HG02884 (cell line): ENCODE measurements at regions not wholly inside any gene's neighbourhood (a gene's known extent, or its start where the extent isn't known, plus 50 kb on each side); places are given as distances from the start of the nearest gene placed in this dataset.

ENCODE experiments used
- ATAC-seq: cut with Tn5 transposase; IDR thresholded peaks from one replicate; pipeline ENCODE4 v1.9.1; 2021; ENCODE audit warnings: mild to moderate bottlenecking, moderate library complexity; ENCODE audit not compliant: unreplicated experiment

- ATAC-seq: no peak
Measured at GRCh38 chr10:28810057-28810870, 132.9 kb downstream of the BAMBI start.

- ATAC-seq: no peak
Measured at GRCh38 chr10:28811639-28812349, 134.5 kb downstream of the BAMBI start.

GRCh38 chr10:28812384-28813372 lies 135.4 kb downstream of the BAMBI start:
- no peak for ATAC-seq

GRCh38 chr10:28815681-28816080 lies 138.4 kb downstream of the BAMBI start:
- ATAC-seq: no peak

- no peak for ATAC-seq
Measured at GRCh38 chr10:28822719-28823464, 145.6 kb downstream of the BAMBI start.

- no peak for ATAC-seq
Measured at GRCh38 chr10:28823501-28824075, 146.3 kb downstream of the BAMBI start.

GRCh38 chr10:28833313-28833712 lies 156.0 kb downstream of the BAMBI start:
- ATAC-seq: no peak

- ATAC-seq: no peak
Measured at GRCh38 chr10:28836435-28836743, 159.1 kb downstream of the BAMBI start.

- ATAC-seq: no peak
Measured at GRCh38 chr10:28837613-28838390, 160.5 kb downstream of the BAMBI start.

GRCh38 chr10:28838908-28839307 lies 161.6 kb downstream of the BAMBI start:
- no peak for ATAC-seq

- no peak for ATAC-seq
Measured at GRCh38 chr10:28839600-28840007, 162.3 kb downstream of the BAMBI start.

GRCh38 chr10:28840202-28840601 lies 162.9 kb downstream of the BAMBI start:
- ATAC-seq: no peak

GRCh38 chr10:28840971-28841370 lies 163.7 kb downstream of the BAMBI start:
- no peak for ATAC-seq

GRCh38 chr10:28841625-28842024 lies 164.3 kb downstream of the BAMBI start:
- ATAC-seq: no peak

- no peak for ATAC-seq
Measured at GRCh38 chr10:28842321-28842720, 165.0 kb downstream of the BAMBI start.

- ATAC-seq: no peak
Measured at GRCh38 chr10:28845009-28845682, 167.8 kb downstream of the BAMBI start.

- ATAC-seq: no peak
Measured at GRCh38 chr10:28849309-28849708, 172.0 kb downstream of the BAMBI start.

GRCh38 chr10:28849821-28850220 lies 172.5 kb downstream of the BAMBI start:
- no peak for ATAC-seq

- no peak for ATAC-seq
Measured at GRCh38 chr10:28850784-28851183, 173.5 kb downstream of the BAMBI start.
